Small intestine (tissue), 7 donors: ENCODE measurements at regions not wholly inside any gene's neighbourhood (a gene's known extent, or its start where the extent isn't known, plus 50 kb on each side); places are given as distances from the start of the nearest gene placed in this dataset.
A peak's percentile ranks its signal among the peaks of the same experiment; 100 is the strongest.

Experiments used
- DNase-seq, 2 donors: peaks; one replicate each; pipeline versions ENCODE4 v3.0.0 to v3.0.0-alpha.2; 2013
- FAIRE-seq: peaks from 2 replicates; lab custom pipeline; 2012; peaks lifted over from hg19 to GRCh38; lab: Jason Lieb, UNC
- H3K27ac ChIP-seq, 3 donors: one replicate each; pipeline ENCODE4 v1.5.1; 2013; ENCODE audit warnings: low read length in 2 of 3, mild to moderate bottlenecking in 2 of 3, control low read depth in 1 of 3, inconsistent platforms in 1 of 3, low read depth in 1 of 3, moderate library complexity in 1 of 3
- H3K27me3 ChIP-seq, 3 donors: one replicate each; pipeline ENCODE4 v1.6.1; 2013; ENCODE audit warnings: low read length in 3 of 3, inconsistent platforms in 1 of 3; ENCODE audit not compliant: control insufficient read depth in 3 of 3, insufficient read depth in 3 of 3
- H3K36me3 ChIP-seq, 3 donors: one replicate each; pipeline ENCODE4 v1.6.1; 2013; ENCODE audit warnings: low read length in 3 of 3, inconsistent platforms in 1 of 3, low read depth in 1 of 3, mild to moderate bottlenecking in 1 of 3, moderate library complexity in 1 of 3; ENCODE audit not compliant: control insufficient read depth in 3 of 3, insufficient read depth in 2 of 3
- H3K4me1 ChIP-seq, 3 donors: one replicate each; pipeline ENCODE4 v1.6.1; 2013; ENCODE audit warnings: low read length in 2 of 3, inconsistent platforms in 1 of 3, low read depth in 1 of 3, mild to moderate bottlenecking in 1 of 3, moderate library complexity in 1 of 3; ENCODE audit not compliant: control insufficient read depth in 3 of 3, insufficient read depth in 2 of 3
- H3K4me3 ChIP-seq, 3 donors: one replicate each; pipeline ENCODE4 v1.5.1; 2013; ENCODE audit warnings: low read length in 3 of 3, control low read depth in 1 of 3, inconsistent platforms in 1 of 3, low read depth in 1 of 3, mild to moderate bottlenecking in 1 of 3, moderate library complexity in 1 of 3
- H3K9me3 ChIP-seq, 2 donors: one replicate each; pipeline ENCODE4 v1.6.1; 2013; ENCODE audit warnings: low read depth in 1 of 2, low read length in 1 of 2; ENCODE audit not compliant: control insufficient read depth in 2 of 2, insufficient read depth in 1 of 2
- WGBS, 3 donors: extraction: QIAGEN DNeasy Blood & Tissue Kit; methylation state at CpG; one replicate each; pipeline ENCODE4 v1.1.7; 2013; 5-methylcytosine and 5-hydroxymethylcytosine counted together
- donor health status: healthy with polysubstance abuse.
- donor health status: control.
- donor health status: control.
- donor health status: Bipolar disorder and iron deficiency.
- donor health status: healthy.

- WGBS, 3 donors = 62 to 79% (median 62%) methylated on average over 4 of the region's 4 CpGs
- Histone ChIP-seq H3K4me3 (no peak overlapping the region), H3K4me1 (no peaks in the 10 kb centered on the region), H3K27ac (no peak overlapping the region), H3K36me3 (no peaks in the 10 kb centered on the region), H3K9me3 (no peaks in the 10 kb centered on the region), H3K27me3 (no peaks in the 10 kb centered on the region)
- no peak for FAIRE-seq
- DNase-seq = no peak
Observed at GRCh38 chr6:53744321-53744720, 50.5 kb upstream of the LRRC1 start.

DNA sequence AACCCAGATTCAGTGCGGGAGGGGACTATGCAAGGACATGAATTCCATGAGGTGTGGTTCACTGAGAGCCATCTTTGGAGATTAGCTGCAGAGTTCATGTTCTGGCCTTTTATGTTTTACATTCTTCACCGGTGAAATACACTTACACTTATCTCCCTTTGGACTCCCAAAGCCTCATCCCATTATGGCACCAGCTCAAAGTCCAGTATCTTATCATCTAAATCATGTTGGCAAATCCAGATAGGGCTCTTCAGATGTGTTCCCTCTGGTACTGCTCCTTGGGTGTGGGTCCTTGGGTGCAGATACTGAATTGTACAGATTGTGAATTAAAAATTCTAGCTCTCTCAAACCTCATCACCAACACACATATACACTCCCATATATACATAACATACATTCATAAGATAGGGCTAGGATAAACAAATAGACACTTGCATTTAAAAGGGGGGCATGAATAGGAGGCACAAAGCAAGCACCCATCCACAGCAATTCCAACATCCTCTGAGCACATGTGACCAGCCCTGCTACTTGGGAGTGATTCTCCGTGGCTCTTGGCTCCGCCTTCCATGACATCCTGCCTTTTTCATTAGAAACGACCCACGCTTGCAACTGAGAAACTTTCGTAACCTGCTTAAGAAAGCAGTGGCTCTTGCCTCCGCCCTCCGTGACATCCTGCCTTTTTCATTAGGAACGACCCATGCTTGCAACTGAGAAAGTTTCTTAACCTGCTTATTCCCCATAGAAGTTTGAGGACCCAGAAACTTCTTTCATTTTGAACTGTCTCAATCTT is 53.6 kb upstream of the LRRC1 start:
- Histone ChIP-seq H3K4me1 (peaks cover 0 to 6% (median 0%) of the 10 kb centered on the region in 3 donors), H3K4me3 (no peak overlapping the region), H3K27me3 (no peaks in the 10 kb centered on the region), H3K36me3 (no peaks in the 10 kb centered on the region), H3K27ac (peak overlapping the region in 1 of 3 donors; percentile 52), H3K9me3 (no peaks in the 10 kb centered on the region)
- DNase-seq (peak; percentile 40 to 72), FAIRE-seq (no peak)
- 65 to 69% (median 67%) methylated on average over 10 of the region's 10 CpGs for WGBS, 3 donors

- peaks cover 0 to 23% (median 0%) of the 10 kb centered on the region in 3 donors for H3K4me1 ChIP-seq
- H3K36me3 ChIP-seq = no peaks in the 10 kb centered on the region
- peak overlapping the region in 2 of 3 donors; percentile 8 to 61 for H3K27ac ChIP-seq
- peak; percentile 82 to 86 for DNase-seq
- H3K27me3 ChIP-seq = no peaks in the 10 kb centered on the region
- WGBS, 3 donors = 30 to 69% (median 47%) methylated on average over 3 of the region's 3 CpGs
- FAIRE-seq = no peak
- H3K9me3 ChIP-seq = no peaks in the 10 kb centered on the region
- H3K4me3 ChIP-seq = no peak overlapping the region
Observed at GRCh38 chr6:53737746-53738145, 57.1 kb upstream of the LRRC1 start.

DNA sequence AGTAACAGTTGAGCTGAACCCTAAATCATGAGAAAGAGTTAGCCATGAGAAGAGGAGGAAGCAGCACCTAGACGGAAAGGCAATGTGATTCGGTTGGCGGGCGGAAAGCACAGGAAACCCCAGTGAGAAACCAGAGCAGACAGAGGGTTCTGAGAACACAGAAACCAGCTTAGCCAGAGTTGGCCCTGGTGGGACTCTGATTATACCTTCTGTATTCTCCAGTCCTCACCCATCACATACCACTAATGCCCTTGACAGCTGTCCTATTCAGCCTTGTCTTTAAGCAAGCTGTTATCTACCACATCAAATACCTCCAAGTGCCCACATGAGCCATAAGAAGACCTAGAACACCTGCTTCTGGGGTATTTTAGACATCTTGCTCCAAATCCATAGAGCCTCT is 58.9 kb upstream of the LRRC1 start:
- peak overlapping the region in 1 of 3 donors; percentile 79 for H3K27ac ChIP-seq
- H3K36me3 ChIP-seq = no peaks in the 10 kb centered on the region
- WGBS, 3 donors = 51 to 87% (median 64%) methylated on average over 4 of the region's 4 CpGs
- FAIRE-seq (no peak), DNase-seq (peak in 1 of 2 donors; percentile 42)
- H3K27me3 ChIP-seq = no peaks in the 10 kb centered on the region
- no peaks in the 10 kb centered on the region for H3K9me3 ChIP-seq
- H3K4me1 ChIP-seq = peaks cover 0 to 23% (median 3%) of the 10 kb centered on the region in 3 donors
- H3K4me3 ChIP-seq = no peak overlapping the region

DNA sequence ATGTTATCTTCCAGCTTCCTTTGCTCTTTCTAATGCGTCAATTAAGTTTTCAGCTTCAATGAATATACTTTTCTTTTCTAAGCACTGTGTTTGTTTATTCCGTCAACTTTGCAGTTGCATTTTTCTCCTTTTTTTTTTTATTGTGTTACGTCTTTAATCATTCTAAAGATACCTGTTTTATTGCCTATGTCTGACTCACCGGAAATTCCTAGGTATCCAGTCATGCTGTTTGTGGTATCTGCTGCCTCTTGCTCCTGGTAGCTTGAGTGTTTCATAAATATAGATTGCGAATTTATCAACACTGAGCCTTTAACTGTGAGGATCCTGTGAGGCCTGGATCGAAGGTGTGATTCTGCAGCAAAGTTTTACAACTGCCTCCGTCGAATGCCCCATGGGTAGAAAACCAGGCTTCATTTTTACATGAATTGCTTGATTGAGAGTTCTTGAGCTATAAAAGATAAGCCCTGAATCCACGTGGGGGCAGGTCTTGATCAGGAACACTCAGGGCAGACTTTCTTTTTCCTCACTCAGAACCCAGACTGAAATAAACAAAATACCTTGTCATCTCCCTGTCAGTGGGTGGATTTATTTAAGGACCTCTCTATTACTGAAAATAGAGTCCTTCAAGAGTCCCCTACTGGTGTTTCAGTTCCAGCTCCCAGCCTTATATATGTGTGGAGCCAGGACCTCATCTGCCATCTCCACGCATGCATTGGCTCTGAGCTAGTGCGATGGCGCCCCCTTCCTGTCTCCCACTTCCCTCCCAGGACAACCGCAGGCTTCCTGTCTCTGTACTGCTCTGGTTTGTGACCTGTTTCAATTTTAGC is 60.1 kb upstream of the LRRC1 start:
- WGBS, 3 donors = 16 to 49% (median 34%) methylated on average over 13 of the region's 13 CpGs
- Histone ChIP-seq H3K36me3 (no peaks in the 10 kb centered on the region), H3K27me3 (no peaks in the 10 kb centered on the region), H3K4me1 (peaks cover 0 to 23% (median 3%) of the 10 kb centered on the region in 3 donors), H3K9me3 (no peaks in the 10 kb centered on the region), H3K27ac (peak overlapping the region; percentile 45 to 79 (median 73)), H3K4me3 (no peak overlapping the region)
- peak; percentile 89 to 96 for DNase-seq
- peak; percentile 51 for FAIRE-seq

GRCh38 chr6:53731866-53732636 is 62.8 kb upstream of the LRRC1 start:
- Histone ChIP-seq H3K4me1 (peaks cover 0 to 18% (median 3%) of the 10 kb centered on the region in 3 donors), H3K27me3 (no peaks in the 10 kb centered on the region), H3K4me3 (no peak overlapping the region), H3K9me3 (no peaks in the 10 kb centered on the region), H3K36me3 (no peaks in the 10 kb centered on the region), H3K27ac (no peak overlapping the region)
- WGBS, 3 donors = 70 to 80% (median 78%) methylated on average over 5 of the region's 5 CpGs
- FAIRE-seq (no peak), DNase-seq (no peak)

DNA sequence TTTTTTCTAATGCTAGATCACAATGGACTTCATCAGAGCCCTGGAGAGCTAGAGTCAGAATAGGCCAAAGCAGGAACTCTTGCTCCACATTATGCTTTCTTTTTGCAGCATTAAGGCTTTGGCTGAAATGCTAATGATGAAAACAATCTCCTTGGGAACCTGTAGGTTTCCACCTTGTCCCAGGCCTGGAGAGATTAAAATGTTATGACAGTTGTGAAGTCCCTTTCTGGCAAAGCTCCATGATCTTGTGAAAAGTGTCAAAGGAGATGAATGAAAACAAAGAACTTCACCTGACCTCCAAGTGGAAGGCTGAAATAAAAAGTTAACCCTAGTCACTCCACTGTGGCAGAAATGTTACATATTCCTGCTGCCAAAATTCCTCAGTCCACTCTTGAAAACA is 64.0 kb upstream of the LRRC1 start:
- DNase-seq = no peak
- Histone ChIP-seq H3K9me3 (no peaks in the 10 kb centered on the region), H3K27ac (no peak overlapping the region), H3K27me3 (no peaks in the 10 kb centered on the region), H3K4me3 (no peak overlapping the region), H3K36me3 (no peaks in the 10 kb centered on the region), H3K4me1 (peaks cover 0 to 13% (median 3%) of the 10 kb centered on the region in 3 donors)
- FAIRE-seq = no peak
